NCI-H2227 treated with DMSO at 0.1 percent for 48 hours (cell line): ENCODE measurements at regions not wholly inside any gene's neighbourhood (a gene's known extent, or its start where the extent isn't known, plus 50 kb on each side); places are given as distances from the start of the nearest gene placed in this dataset.
"Not testable (repeated sequence)": the region's sequence is repeated elsewhere in the genome, so short reads cannot be mapped to it uniquely, and the experiment has no call there.

ENCODE experiments used
- DNase-seq: peaks from one replicate; lab custom pipeline; 2025; lab: John Stamatoyannopoulos, UW

GRCh38 chr16:76816475-76816874 is 374.5 kb upstream of the MON1B start:
- DNase-seq: no peak

- DNase-seq: no peak
These were observed 372.3 kb upstream of the MON1B start for GRCh38 chr16:76818606-76819181.

DNA sequence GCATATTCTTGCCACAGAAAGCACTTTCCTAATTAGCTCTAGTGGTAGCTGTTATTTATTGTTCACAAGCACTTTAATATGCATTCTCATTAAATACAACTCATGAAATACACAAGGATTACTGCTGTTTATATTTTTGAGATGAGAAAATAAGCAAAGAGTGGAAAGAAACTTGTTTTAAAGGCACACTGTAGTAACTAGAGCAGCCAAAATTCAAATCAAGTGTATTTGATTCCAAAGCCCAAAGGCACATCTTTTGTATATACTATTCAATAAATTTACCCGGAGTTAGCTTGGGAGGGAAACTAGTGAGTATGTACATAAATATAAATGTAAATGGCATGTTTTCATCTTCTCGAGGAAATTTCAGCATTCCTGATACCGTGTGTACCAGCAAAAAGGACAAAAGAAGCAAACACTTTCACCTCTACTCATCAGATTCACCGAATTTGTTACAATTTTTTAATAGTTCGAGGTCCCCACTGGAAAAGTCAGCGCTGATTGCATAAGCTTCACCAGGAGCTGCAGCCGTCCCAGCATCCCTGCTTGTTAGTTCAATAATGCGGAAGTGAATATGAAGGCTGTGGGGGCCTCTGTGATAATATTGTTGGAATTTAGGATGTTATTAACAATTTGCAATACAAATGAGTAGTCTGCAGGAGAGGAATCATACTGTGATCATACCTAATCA is 371.6 kb upstream of the MON1B start:
- no peak for DNase-seq

DNA sequence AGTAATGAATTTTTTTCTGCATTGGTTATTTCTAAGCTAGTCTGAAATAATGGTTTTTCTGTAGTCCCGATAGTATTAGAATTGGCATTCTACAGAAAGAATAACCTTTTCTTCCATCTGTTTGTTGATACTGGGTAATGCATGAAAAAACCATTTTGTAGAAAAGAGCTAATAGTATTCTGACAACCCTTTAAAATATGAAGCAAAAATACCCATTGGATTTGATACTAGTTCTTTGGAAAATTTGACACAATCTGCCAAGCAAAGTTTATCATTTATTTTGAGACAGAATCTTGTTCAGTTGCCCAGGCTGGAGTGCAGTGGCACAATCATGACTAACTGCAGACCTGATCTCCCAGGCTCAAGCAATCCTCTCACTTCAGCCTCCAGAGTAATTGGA is 366.8 kb upstream of the MON1B start:
- DNase-seq: no peak

- no peak for DNase-seq
These were observed 366.2 kb upstream of the MON1B start for GRCh38 chr16:76824791-76825190.

DNA sequence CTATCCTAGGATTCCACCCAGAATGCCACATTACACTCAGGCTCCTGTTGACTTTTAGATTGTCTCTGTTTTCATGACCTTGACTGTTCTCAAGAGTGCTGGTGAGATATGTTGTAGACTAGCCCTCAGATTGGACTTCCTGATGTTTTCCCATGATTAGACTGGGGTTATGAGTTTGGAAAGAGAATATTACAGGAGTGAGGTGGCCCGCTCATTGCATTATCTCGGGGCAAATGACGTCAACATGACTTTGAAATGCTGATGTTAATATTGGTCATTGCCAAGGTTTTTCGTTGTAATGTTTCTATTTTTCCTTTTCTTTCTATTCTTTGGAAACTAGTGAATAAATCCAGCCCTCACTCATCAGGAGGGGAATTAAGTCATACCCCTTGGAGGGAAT is 355.7 kb upstream of the MON1B start:
- DNase-seq: no peak

DNA sequence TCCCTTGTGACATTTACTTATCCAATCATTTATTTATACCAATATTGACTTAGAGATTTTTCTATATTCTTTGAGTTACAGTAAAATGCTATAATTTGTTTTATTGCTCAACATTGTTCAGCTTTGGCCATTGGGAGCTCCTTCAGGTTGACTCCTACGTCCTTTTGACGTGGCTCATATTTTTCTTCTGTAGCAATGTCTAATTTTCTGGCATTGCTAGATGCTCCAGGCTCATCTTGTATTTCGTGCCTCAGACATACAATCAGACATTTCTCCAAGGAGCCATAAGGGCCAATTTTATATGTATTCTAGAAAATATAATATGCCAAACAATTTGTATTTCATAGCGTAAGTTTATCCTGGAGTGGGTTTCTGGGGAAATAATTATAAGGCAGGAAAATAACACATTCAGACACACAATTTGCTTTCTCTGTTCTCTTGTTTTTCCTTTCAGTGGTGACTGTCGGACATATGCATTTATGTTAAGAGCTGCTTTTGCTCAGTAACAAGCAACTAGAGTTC is 355.1 kb upstream of the MON1B start:
- no peak for DNase-seq

DNA sequence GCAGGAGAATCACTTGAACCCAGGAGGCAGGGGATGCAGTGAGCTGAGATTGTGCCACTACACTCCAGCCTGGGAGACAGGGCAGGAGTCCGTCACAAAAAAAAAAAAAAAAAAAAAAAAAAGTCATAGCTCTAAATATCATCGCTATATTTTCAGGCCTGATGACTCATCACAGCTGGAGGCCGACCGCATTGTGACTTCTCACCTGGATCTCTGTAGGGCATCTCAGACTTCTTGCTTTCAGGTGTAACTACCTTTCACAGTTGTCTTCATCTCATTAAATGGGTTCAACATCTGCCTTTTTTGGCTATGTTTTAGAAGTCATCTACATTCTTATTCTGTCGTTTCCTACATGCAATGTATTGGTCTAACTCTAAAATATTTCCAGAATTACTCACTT is 353.1 kb upstream of the MON1B start:
- no peak for DNase-seq

DNA sequence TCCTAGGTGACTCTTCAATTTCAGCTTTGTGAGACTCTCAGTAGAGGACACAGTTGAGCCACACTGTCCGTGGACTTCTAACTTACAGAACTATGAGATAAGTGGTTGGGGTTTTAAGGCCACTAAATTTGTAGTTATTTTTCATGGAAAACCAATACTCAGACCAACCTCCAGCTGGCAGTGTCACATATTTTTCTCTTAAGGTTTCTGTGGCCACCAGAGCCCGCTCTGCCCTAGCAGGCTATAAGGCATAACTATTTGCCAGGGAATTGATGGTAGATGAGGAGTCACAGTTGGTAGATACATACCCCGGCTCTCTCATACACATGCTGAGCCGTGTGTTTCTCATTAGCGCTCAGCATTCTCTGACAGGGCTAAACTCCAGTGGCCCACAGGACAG is 336.8 kb upstream of the MON1B start:
- no peak for DNase-seq

DNA sequence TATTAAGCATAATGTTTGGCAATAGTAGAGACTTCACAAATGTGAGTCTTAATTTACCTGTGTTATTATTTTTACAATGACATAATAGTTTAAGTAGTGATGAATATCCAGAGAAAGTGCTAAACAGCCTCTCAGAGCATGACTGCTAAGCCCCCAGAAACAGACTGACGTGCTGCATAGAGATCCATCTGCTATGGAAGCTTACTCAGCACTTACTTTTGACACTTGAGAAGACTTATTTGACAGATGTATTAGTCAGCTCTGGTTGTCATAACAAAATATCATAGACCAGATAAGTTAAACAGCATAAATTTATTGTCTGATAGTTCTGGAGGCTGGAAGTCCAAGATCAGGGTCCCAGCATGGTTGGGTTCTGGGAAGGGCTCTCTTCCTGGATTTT is 334.9 kb upstream of the MON1B start:
- DNase-seq: no peak

DNA sequence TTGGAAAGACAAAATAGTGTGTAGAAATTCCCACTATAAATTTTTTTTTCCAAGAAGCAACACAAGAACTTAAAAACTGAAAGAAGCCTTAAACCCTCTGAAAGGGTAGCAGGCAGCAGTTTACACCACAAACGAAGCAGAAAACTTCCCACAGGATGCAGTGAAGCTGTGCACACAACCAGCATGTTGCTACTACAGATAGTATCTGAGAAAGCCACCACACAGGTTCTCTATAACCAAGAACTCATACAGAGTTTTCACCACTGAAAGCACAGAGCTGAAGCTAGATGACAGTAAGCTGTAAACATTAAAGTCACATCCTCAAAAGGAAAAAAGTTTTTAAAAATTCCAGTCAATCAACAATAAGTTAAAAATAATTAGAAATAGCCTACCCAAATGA is 333.6 kb upstream of the MON1B start:
- DNase-seq: no peak

DNA sequence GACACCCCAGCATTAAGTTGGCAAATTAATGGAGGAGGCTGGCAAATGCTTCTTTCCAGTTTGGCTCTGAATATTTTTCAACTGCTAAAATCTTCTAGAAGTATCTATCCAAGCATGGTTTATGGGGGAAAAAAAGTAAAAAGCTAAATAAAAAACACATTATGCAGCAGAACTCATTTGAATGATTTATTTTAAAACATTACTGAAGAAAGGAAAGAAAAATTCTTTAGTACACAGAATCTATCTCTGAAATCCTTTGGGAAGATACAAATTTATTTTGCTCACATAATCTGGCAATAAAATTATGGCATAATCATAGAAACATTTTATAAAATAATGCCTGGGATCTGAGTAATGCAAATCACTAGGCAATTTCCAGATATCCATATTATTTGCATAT is 328.1 kb upstream of the MON1B start:
- DNase-seq: no peak

DNA sequence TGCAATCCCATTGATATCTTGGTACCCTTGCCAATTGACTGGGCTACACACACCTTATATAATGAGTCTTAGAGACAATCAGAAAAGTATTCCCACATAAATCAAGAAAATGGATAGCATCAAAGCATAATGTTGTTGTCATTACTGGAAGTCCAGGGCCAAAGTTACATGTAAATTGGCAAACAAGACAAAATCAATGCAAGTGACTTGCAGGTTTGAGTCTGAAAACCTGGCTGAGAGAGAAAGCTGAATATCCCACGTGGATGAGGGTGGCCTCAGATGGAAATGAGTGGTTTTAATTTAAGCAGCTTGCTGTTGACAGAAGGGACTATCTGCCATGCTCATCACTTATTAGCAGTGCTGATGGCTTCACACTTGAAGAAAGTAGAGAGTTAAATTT is 324.0 kb upstream of the MON1B start:
- DNase-seq: no peak

DNA sequence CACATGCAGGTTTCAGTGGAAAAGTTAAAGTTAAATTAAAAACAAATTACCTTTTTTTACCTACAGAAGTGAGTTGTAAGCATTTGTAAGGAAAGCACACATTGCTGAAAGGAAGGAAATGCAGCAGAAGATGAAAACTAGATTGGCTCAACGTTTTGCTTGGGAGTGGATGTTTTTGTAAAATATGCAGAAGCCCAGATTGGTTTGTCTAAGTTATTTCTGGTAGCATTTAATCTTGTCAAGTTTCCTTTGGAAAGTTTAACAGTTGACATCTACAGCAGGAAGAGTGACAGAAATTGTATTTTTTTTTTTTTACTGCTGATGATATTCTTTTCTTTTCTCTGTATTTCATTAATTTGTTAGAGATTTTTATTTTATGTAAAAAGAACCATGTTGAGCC is 315.1 kb upstream of the MON1B start:
- DNase-seq: no peak

DNA sequence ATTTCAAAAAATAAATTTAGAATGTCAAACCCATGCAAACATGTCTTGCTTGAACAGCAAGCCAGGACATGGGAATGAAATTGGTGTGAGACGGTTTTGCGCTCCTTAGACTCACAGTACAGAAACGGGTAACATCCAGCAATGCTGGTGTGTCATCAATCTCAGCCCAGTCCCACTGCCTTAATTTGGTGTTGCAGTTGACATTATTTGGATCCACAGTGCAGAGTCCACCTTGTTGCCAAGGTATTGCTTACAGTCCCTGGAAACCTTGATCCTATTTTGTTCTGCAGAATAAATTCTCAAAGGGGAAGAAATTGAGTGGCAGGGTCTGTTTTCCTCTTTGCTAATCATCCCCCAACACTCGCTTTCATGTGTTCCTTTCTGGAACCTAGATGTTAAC is 311.6 kb upstream of the MON1B start:
- DNase-seq: no peak

DNA sequence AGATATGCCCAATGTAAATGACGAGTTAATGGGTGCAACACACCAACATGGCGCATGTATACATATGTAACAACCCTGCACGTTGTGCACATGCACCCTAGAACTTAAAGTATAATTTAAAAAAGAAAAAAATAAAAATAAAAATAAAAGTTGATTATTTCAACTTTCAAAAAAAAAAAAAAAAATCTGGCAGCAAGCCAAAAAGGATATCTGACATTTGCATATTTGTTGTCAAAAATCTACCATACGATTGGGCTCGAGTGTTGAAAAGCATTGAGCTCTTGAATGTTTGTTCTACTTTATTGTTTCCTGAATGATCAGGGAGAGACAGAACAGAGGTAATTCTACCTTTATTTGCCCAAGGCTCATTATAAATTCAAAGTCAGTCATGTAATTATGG is 310.5 kb upstream of the MON1B start:
- not testable (repeated sequence) for DNase-seq

GRCh38 chr16:76882105-76882504 is 308.9 kb upstream of the MON1B start:
- DNase-seq: no peak

GRCh38 chr16:76883076-76883475 is 307.9 kb upstream of the MON1B start:
- no peak for DNase-seq

- DNase-seq: no peak
These were observed 305.0 kb upstream of the MON1B start for GRCh38 chr16:76885776-76886537.

- DNase-seq: no peak
These were observed 293.2 kb upstream of the MON1B start for GRCh38 chr16:76897816-76898215.

GRCh38 chr16:76899767-76900166 is 291.2 kb upstream of the MON1B start:
- no peak for DNase-seq

DNA sequence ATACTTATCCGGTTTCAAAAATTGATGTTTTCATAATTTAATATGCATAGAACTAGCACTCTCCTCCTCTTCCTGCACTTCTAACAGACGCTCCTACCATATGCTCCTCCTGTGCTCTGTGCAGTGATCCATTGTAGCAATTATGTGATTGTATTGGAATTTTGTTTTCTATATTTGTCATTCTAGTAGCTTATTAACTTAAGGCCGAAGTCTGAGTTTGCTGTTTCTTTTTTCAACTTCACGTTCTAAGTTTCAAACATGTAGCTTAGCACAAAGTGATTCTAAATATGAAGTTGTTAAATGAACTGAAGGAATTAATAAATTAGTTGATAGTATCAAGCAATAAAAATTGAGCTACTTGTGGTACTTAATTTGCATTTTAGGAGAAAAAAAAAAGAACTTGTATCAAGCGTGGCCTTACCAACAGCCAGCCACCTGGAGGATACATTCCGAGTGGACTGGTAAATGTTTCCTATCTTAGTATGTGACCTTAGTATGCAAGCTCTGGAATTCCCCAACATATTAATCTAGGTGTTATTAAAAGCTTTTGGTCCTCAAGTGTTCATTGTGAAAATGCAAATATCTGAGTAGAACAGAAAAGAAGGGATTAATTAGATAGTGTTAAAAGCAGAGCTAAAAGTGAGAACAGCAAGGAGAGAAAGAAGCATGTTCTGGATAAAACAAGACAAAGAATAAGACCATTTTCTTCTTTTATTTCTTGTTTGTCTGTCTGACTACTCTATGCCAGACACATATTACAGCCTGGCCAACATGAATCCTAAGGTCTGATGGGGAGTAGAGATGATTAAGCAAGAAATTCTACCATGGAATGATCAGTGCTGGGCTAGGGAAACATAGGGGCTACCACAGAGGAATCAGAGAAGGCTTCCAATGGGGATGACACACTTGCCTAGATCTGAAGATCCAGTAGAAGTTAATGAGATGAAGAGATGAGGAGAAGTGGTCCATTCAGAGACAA is 290.4 kb upstream of the MON1B start:
- no peak for DNase-seq
